Right renal pelvis (tissue), 4 donors: ENCODE measurements at regions not wholly inside any gene's neighbourhood (a gene's known extent, or its start where the extent isn't known, plus 50 kb on each side); places are given as distances from the start of the nearest gene placed in this dataset.

Experiments used
- DNase-seq, 4 donors: peaks; one replicate each; pipeline ENCODE4 v3.0.0-alpha.2; 2013; ENCODE audit warnings: low read depth in 4 of 4, low spot score in 3 of 4, missing footprints in 1 of 4

- DNase-seq, result no peak
These were observed 331.5 kb downstream of the PRDM2 start for GRCh38 chr1:14031461-14031860.

GRCh38 chr1:14034506-14034905 lies 334.5 kb downstream of the PRDM2 start:
- no peak for DNase-seq

GRCh38 chr1:14037101-14037847 lies 337.3 kb downstream of the PRDM2 start:
- DNase-seq, result no peak

GRCh38 chr1:14039582-14040430 lies 339.8 kb downstream of the PRDM2 start:
- DNase-seq, result no peak

- DNase-seq, result no peak
These were observed 350.0 kb downstream of the PRDM2 start for GRCh38 chr1:14049965-14050364.

GRCh38 chr1:14055442-14056223 lies 355.6 kb downstream of the PRDM2 start:
- no peak for DNase-seq

- DNase-seq, result no peak
These were observed 357.7 kb downstream of the PRDM2 start for GRCh38 chr1:14057640-14058039.

GRCh38 chr1:14061204-14061603 lies 361.2 kb downstream of the PRDM2 start:
- no peak for DNase-seq

GRCh38 chr1:14061722-14062121 lies 361.7 kb downstream of the PRDM2 start:
- no peak for DNase-seq

- DNase-seq, result no peak
These were observed 362.7 kb downstream of the PRDM2 start for GRCh38 chr1:14062669-14063068.

GRCh38 chr1:14064649-14065442 lies 364.9 kb downstream of the PRDM2 start:
- DNase-seq, result no peak

- no peak for DNase-seq
These were observed 365.5 kb downstream of the PRDM2 start for GRCh38 chr1:14065486-14065885.

- no peak for DNase-seq
These were observed 367.0 kb downstream of the PRDM2 start for GRCh38 chr1:14067036-14067435.

GRCh38 chr1:14067711-14068110 lies 367.7 kb downstream of the PRDM2 start:
- DNase-seq, result no peak

- no peak for DNase-seq
These were observed 371.6 kb downstream of the PRDM2 start for GRCh38 chr1:14071581-14071980.

GRCh38 chr1:14080653-14081052 lies 380.7 kb downstream of the PRDM2 start:
- DNase-seq, result no peak

- no peak for DNase-seq
These were observed 382.3 kb downstream of the PRDM2 start for GRCh38 chr1:14082331-14082730.

GRCh38 chr1:14083277-14083676 lies 383.3 kb downstream of the PRDM2 start:
- DNase-seq, result no peak

- no peak for DNase-seq
These were observed 383.7 kb downstream of the PRDM2 start for GRCh38 chr1:14083706-14084105.

- DNase-seq, result no peak
These were observed 390.1 kb downstream of the PRDM2 start for GRCh38 chr1:14090062-14090461.
